ENCODE measurements at regions not wholly inside any gene's neighbourhood (a gene's known extent, or its start where the extent isn't known, plus 50 kb on each side); places are given as distances from the start of the nearest gene placed in this dataset.

DNA sequence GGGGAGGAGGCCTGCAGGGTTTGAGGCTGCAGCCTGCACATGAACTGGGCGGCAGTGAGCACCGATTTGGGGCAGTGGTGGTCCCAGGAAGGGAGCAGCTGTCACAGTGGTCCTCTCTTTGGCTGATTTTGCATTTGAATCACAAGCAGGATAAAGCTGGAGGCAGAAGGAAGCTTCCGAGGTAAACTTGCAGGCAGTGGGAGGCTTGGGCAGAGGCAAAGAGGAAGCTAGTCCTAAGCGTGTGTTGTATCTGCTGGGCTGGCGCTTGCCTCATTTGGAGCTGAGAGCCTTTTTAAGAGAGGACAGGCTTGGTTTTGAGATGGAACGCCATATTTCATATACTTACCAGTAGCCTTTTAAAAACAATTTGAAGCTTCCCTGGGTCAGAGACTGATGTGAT is 177.2 kb upstream of the PODXL start:
- DNase-seq (ENCODE audit: low spot score in 2 of 2) = no peak
- Histone ChIP-seq H3K4me3 (no peak overlapping the region), H3K27me3 (no peaks in the 10 kb centered on the region), H3K27ac (no peak overlapping the region), H3K4me1 (no peaks in the 10 kb centered on the region), H3K36me3 (no peaks in the 10 kb centered on the region), H3K9me3 (no peaks in the 10 kb centered on the region)
- intact Hi-C loops (cut with DNase I) = no loop called here
- TF ChIP-seq, protein P1, sequence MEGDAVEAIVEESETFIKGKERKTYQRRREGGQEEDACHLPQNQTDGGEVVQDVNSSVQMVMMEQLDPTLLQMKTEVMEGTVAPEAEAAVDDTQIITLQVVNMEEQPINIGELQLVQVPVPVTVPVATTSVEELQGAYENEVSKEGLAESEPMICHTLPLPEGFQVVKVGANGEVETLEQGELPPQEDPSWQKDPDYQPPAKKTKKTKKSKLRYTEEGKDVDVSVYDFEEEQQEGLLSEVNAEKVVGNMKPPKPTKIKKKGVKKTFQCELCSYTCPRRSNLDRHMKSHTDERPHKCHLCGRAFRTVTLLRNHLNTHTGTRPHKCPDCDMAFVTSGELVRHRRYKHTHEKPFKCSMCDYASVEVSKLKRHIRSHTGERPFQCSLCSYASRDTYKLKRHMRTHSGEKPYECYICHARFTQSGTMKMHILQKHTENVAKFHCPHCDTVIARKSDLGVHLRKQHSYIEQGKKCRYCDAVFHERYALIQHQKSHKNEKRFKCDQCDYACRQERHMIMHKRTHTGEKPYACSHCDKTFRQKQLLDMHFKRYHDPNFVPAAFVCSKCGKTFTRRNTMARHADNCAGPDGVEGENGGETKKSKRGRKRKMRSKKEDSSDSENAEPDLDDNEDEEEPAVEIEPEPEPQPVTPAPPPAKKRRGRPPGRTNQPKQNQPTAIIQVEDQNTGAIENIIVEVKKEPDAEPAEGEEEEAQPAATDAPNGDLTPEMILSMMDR (IDR thresholded peaks at IDR 0.05) = no peak

DNA sequence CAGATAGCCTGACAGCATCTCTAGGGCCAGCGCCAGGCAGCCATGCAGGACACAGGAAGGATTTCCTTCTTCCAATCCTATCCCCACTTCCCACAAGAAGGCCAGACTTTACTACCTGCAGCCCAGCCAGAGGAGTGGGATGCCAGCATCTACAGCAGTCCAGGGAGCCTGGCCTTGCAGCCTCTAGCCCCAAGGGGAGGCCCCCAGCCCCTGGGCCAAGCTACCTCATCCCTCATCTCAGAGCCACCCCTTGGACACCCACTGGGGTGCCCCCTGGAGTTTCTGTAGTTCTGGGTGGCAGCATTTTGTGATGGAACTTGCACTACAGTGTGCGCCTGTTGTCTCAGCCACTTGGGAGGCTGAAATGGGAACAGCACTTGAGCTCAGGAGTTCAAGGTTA is 170.8 kb upstream of the PODXL start:
- Histone ChIP-seq H3K4me1 (no peaks in the 10 kb centered on the region), H3K27ac (no peak overlapping the region), H3K27me3 (no peaks in the 10 kb centered on the region), H3K9me3 (no peaks in the 10 kb centered on the region), H3K4me3 (no peak overlapping the region), H3K36me3 (no peaks in the 10 kb centered on the region)
- intact Hi-C loops (cut with DNase I) = no loop called here
- no peak for DNase-seq (ENCODE audit: low spot score in 2 of 2)
- TF ChIP-seq, protein P1 (IDR thresholded peaks at IDR 0.05) = no peak

DNA sequence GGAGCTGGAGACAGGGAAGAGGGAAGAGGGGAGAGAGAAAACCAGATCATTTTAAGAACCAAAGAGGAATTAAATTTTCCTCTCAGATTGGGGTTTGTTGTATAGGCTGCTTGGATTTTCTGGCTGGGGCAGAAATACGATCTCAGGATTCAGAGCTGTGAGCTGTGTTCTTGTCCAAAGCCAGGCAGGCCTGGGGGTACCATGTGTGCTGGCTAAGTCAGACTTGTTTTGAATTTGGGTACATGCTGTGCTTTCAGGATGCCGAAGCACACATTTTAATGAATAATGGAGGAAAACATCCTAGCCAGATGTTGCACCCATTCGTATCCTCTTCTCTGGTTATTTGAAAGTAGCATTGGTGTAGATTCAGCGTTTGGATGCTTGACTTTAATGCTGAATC is 170.3 kb upstream of the PODXL start:
- H3K27me3 ChIP-seq = no peaks in the 10 kb centered on the region
- no peak for DNase-seq (ENCODE audit: low spot score in 2 of 2)
- no peaks in the 10 kb centered on the region for H3K4me1 ChIP-seq
- TF ChIP-seq, protein P1 (IDR thresholded peaks at IDR 0.05) = no peak
- H3K4me3 ChIP-seq = no peak overlapping the region
- H3K27ac ChIP-seq = no peak overlapping the region
- intact Hi-C loops (cut with DNase I) = no loop called here
- H3K36me3 ChIP-seq = no peaks in the 10 kb centered on the region
- H3K9me3 ChIP-seq = no peaks in the 10 kb centered on the region

DNA sequence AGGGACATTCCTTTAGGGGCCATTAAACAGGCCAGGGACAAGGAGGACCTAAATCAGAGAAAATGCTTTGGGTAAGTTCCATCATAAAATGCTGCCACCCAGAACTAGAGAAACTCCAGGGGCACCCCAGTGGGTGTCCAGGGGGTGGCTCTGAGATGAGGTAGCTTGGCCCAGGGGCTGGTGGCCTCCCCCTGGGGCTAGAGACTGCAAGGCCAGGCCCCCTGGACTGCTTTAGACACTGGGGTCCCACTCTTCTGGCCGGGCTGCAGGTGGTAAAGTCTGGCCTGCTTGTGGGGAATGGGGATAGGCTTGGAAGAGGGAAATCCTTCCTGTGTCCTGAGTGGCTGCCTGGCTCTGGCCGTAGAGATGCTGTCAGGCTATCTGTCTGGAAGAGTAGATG is 169.6 kb upstream of the PODXL start:
- intact Hi-C loops (cut with DNase I) = no loop called here
- Histone ChIP-seq H3K27ac (no peak overlapping the region), H3K4me1 (no peaks in the 10 kb centered on the region), H3K4me3 (no peak overlapping the region), H3K9me3 (no peaks in the 10 kb centered on the region), H3K36me3 (no peaks in the 10 kb centered on the region), H3K27me3 (no peaks in the 10 kb centered on the region)
- TF ChIP-seq, protein P1 (IDR thresholded peaks at IDR 0.05) = no peak
- DNase-seq (ENCODE audit: low spot score in 2 of 2) = no peak

DNA sequence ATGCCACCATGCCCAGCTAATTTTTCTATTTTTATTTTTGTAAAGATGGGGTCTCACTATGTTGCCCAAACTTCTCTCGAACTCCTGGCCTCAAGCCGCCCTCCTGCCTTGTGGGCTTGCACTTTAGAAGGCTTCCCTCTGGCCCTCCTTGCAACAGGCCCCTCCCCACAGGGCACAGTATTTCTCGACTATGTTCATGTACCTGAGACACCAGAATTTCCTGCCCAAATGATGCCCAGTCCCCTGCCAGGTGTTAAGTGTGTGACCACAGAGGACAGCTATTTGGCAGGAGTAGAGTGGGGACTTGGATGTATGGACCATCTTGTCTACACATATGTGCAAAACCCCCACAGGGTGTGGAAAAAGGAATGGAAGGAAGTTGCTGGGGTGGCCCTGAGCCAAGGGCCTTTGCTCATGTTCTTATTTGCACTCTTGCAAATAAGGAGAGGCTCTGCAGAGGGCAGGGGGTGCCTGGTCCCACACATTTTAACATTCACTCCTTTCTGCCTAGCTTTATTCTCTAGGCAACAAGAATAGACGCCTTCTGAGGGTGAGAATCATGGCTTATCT is 168.4 kb upstream of the PODXL start:
- no peak overlapping the region for H3K4me3 ChIP-seq
- intact Hi-C loops (cut with DNase I) = no loop called here
- H3K27ac ChIP-seq = no peak overlapping the region
- no peak for DNase-seq (ENCODE audit: low spot score in 2 of 2)
- H3K27me3 ChIP-seq = no peaks in the 10 kb centered on the region
- no peaks in the 10 kb centered on the region for H3K9me3 ChIP-seq
- no peaks in the 10 kb centered on the region for H3K36me3 ChIP-seq
- TF ChIP-seq, protein P1 (IDR thresholded peaks at IDR 0.05) = no peak
- H3K4me1 ChIP-seq = no peaks in the 10 kb centered on the region

DNA sequence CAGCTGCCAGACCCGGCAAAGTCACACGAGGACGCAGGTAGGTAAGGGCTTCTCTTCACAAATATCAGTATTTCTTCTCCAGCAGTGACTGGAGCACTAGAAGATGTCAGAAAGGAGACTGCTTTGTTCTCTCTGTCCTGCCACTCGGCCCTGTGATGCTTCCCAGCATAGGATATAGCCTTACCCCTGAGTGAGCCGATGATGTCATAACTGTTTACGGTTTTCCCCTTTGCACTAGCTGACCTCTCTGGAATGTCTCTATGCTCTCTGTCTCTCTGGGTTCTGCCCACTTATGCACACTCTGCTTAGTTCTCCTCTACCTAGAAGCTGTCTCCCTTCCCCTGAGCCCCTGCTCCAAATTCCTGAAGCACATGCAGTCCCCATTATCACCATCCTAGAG is 167.5 kb upstream of the PODXL start:
- Histone ChIP-seq H3K9me3 (no peaks in the 10 kb centered on the region), H3K4me1 (no peaks in the 10 kb centered on the region), H3K4me3 (no peak overlapping the region), H3K27ac (no peak overlapping the region), H3K36me3 (no peaks in the 10 kb centered on the region), H3K27me3 (no peaks in the 10 kb centered on the region)
- DNase-seq (ENCODE audit: low spot score in 2 of 2) = no peak
- TF ChIP-seq, protein P1 (IDR thresholded peaks at IDR 0.05) = no peak
- intact Hi-C loops (cut with DNase I) = no loop called here
